Tibial nerve (tissue), 4 donors: ENCODE measurements at regions not wholly inside any gene's neighbourhood (a gene's known extent, or its start where the extent isn't known, plus 50 kb on each side); places are given as distances from the start of the nearest gene placed in this dataset.
"Not testable (repeated sequence)": the region's sequence is repeated elsewhere in the genome, so short reads cannot be mapped to it uniquely, and the experiment has no call there.

Experiments
- DNase-seq, 2 donors: peaks; one replicate each; pipeline ENCODE4 v3.0.0-alpha.2; 2019; ENCODE audit warnings: low spot score in 2 of 2
- H3K27ac ChIP-seq, 4 donors: fragments of 200-600 bp; sonication (generic) in 3 of 4; one replicate each; pipeline ENCODE4 v1.5.1; 2017 to 2019; ENCODE audit warnings: mild to moderate bottlenecking in 1 of 4
- H3K27me3 ChIP-seq, 2 donors: fragments of 200-600 bp; sonication (generic) in 1 of 2; one replicate each; pipeline versions ENCODE4 v1.5.1 to v1.6.0; 2017 to 2019
- H3K36me3 ChIP-seq, 3 donors: fragments of 200-600 bp; sonication (generic); one replicate each; pipeline ENCODE4 v1.5.1; 2018 to 2019
- H3K4me1 ChIP-seq, 4 donors: fragments of 200-600 bp; sonication (generic) in 3 of 4; one replicate each; pipeline ENCODE4 v1.5.1; 2017 to 2019
- H3K4me3 ChIP-seq, 4 donors: fragments of 200-600 bp; sonication (generic) in 3 of 4; one replicate each; pipeline ENCODE4 v1.5.1; 2017 to 2019; ENCODE audit warnings: mild to moderate bottlenecking in 1 of 4, moderate library complexity in 1 of 4
- H3K9me3 ChIP-seq, 4 donors: fragments of 200-600 bp; sonication (generic) in 3 of 4; one replicate each; pipeline ENCODE4 v1.5.1; 2017 to 2019
- EP300 ChIP-seq, 2 donors: sonication (generic); formaldehyde crosslinking; IDR thresholded peaks; one replicate each; pipeline ENCODE4 v1.6.1; 2017; ENCODE audit warnings: antibody characterized with exemption in 2 of 2, mild to moderate bottlenecking in 1 of 2
- POLR2A ChIP-seq, 2 donors: fragments of 450-650 bp; IDR thresholded peaks; one replicate each; pipeline ENCODE4 v1.6.1; 2017; ENCODE audit warnings: antibody characterized with exemption in 2 of 2, mild to moderate bottlenecking in 2 of 2, moderate library complexity in 2 of 2
- WGBS, 2 donors: methylation state at CpG; one replicate each; pipeline ENCODE4 v1.1.5; 2018; 5-methylcytosine and 5-hydroxymethylcytosine counted together
- TF ChIP-seq, protein P1 (sequence below), 5 experiments: fragments of 200-600 bp in 3 of 5; fragments of 450-650 bp in 2 of 5; sonication (generic) in 3 of 5; IDR thresholded peaks; one replicate each; pipeline ENCODE4 v1.5.1; 2016 to 2019; ENCODE audit warnings: antibody characterized with exemption in 5 of 5, mild to moderate bottlenecking in 3 of 5, moderate library complexity in 2 of 5

GRCh38 chr5:92835712-92836111 lies 745.3 kb downstream of the NR2F1-AS1 start:
- Histone ChIP-seq H3K27me3 (no peaks in the 10 kb centered on the region), H3K27ac (no peak overlapping the region), H3K36me3 (no peaks in the 10 kb centered on the region), H3K4me1 (no peaks in the 10 kb centered on the region), H3K9me3 (peaks cover 0 to 10% (median under 1%) of the 10 kb centered on the region in 4 donors), H3K4me3 (no peak overlapping the region)
- no peak for DNase-seq
- WGBS, 2 donors = 3 to 5% methylated on average over 1 of the region's 1 CpG
- TF ChIP-seq, protein P1, sequence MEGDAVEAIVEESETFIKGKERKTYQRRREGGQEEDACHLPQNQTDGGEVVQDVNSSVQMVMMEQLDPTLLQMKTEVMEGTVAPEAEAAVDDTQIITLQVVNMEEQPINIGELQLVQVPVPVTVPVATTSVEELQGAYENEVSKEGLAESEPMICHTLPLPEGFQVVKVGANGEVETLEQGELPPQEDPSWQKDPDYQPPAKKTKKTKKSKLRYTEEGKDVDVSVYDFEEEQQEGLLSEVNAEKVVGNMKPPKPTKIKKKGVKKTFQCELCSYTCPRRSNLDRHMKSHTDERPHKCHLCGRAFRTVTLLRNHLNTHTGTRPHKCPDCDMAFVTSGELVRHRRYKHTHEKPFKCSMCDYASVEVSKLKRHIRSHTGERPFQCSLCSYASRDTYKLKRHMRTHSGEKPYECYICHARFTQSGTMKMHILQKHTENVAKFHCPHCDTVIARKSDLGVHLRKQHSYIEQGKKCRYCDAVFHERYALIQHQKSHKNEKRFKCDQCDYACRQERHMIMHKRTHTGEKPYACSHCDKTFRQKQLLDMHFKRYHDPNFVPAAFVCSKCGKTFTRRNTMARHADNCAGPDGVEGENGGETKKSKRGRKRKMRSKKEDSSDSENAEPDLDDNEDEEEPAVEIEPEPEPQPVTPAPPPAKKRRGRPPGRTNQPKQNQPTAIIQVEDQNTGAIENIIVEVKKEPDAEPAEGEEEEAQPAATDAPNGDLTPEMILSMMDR (IDR thresholded peaks at IDR 0.05) = no peak
- TF ChIP-seq POLR2A (IDR thresholded peaks at IDR 0.05) = no peak

- DNase-seq, H3K4me1 ChIP-seq, H3K36me3 ChIP-seq, H3K27ac ChIP-seq, H3K9me3 ChIP-seq, H3K27me3 ChIP-seq, H3K4me3 ChIP-seq: not testable (repeated sequence)
- WGBS, 2 donors = 80 to 100% methylated on average over 3 of the region's 3 CpGs
Observed at GRCh38 chr5:92823551-92823950, 757.5 kb downstream of the NR2F1-AS1 start.

GRCh38 chr5:92822183-92822582 lies 758.8 kb downstream of the NR2F1-AS1 start:
- Histone ChIP-seq H3K27me3 (no peaks in the 10 kb centered on the region), H3K4me1 (no peaks in the 10 kb centered on the region), H3K9me3 (no peaks in the 10 kb centered on the region), H3K36me3 (no peaks in the 10 kb centered on the region), H3K4me3 (no peak overlapping the region), H3K27ac (no peak overlapping the region)
- TF ChIP-seq, protein P1 (IDR thresholded peaks at IDR 0.05) = no peak
- no peak for TF ChIP-seq EP300 (IDR thresholded peaks at IDR 0.05)
- TF ChIP-seq POLR2A (IDR thresholded peaks at IDR 0.05) = no peak
- 75 to 85% methylated on average over 9 of the region's 9 CpGs for WGBS, 2 donors
- no peak for DNase-seq

DNA sequence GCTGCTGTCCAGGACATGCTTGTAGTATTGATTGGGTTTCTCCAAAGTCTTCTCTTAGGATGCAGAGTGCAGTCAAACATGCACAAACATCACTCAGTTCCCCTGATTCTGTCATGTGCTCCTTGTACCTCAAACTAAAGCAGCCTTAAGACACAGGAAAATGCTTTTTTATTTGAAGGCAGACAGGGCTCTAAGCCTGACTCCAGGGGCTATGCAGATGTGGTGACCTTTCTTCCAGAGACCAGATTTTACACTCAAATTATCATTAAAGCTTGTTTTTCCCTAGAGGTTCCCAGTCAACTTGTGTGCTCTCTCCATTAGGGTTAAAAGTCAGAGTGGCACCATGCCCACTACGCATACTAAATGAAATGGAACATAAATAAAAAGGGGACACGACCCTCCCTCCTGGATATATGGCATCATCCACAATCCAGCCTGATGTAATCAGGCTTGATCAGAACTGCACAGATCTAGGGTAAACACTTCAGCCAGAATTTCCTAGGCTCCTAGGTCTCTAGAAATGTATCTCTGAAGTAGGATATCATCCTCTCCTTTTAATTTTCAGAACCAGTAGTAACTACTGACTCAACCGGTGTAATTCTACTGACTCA lies 771.1 kb downstream of the NR2F1-AS1 start:
- H3K4me1 ChIP-seq = no peaks in the 10 kb centered on the region
- no peaks in the 10 kb centered on the region for H3K9me3 ChIP-seq
- no peak for TF ChIP-seq EP300 (IDR thresholded peaks at IDR 0.05)
- no peak for TF ChIP-seq POLR2A (IDR thresholded peaks at IDR 0.05)
- TF ChIP-seq, protein P1 (IDR thresholded peaks at IDR 0.05) = no peak
- H3K36me3 ChIP-seq = no peaks in the 10 kb centered on the region
- no peak overlapping the region for H3K27ac ChIP-seq
- H3K27me3 ChIP-seq = no peaks in the 10 kb centered on the region
- no peak for DNase-seq
- H3K4me3 ChIP-seq = no peak overlapping the region
- WGBS, 2 donors = 62 to 67% methylated on average over 3 of the region's 3 CpGs

DNA sequence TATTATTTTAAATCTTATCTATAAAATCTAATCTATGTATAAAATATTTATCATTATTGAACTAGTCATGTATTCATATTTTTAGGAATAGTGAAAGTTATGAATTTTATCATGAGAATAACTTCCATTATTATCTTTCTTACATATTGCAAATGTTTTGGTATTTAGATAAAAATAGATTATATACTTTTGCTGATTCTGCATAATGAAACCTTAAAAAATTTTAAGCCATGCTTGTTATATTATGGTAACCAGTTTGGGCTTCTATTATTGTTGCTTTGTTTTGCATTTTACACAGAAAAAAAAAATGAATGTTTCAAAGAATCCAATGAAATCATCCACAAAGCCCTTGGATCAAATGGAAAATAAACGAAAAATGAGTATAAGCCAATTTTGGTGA lies 772.5 kb downstream of the NR2F1-AS1 start:
- Histone ChIP-seq H3K27me3 (no peaks in the 10 kb centered on the region), H3K9me3 (no peaks in the 10 kb centered on the region), H3K36me3 (no peaks in the 10 kb centered on the region), H3K4me3 (no peak overlapping the region), H3K4me1 (no peaks in the 10 kb centered on the region), H3K27ac (no peak overlapping the region)
- no peak for DNase-seq
- TF ChIP-seq, protein P1 (IDR thresholded peaks at IDR 0.05) = no peak
- TF ChIP-seq EP300 (IDR thresholded peaks at IDR 0.05) (no peak), POLR2A (IDR thresholded peaks at IDR 0.05) (no peak)
- WGBS, 2 donors = 70 to 75% methylated on average over 1 of the region's 1 CpG

GRCh38 chr5:92807085-92807484 lies 773.9 kb downstream of the NR2F1-AS1 start:
- H3K27ac ChIP-seq = no peak overlapping the region
- no peak for DNase-seq
- H3K27me3 ChIP-seq = no peaks in the 10 kb centered on the region
- no peaks in the 10 kb centered on the region for H3K9me3 ChIP-seq
- TF ChIP-seq, protein P1 (IDR thresholded peaks at IDR 0.05) = no peak
- TF ChIP-seq EP300 (IDR thresholded peaks at IDR 0.05) (no peak), POLR2A (IDR thresholded peaks at IDR 0.05) (no peak)
- no peak overlapping the region for H3K4me3 ChIP-seq
- no peaks in the 10 kb centered on the region for H3K36me3 ChIP-seq
- peaks cover 0 to 1% (median 0%) of the 10 kb centered on the region in 4 donors for H3K4me1 ChIP-seq
- WGBS, 2 donors = 73% methylated on average over 4 of the region's 4 CpGs
